ENCODE measurements at regions not wholly inside any gene's neighbourhood (a gene's known extent, or its start where the extent isn't known, plus 50 kb on each side); places are given as distances from the start of the nearest gene placed in this dataset.
A peak's percentile ranks its signal among the peaks of the same experiment; 100 is the strongest.
"Not testable (repeated sequence)": the region's sequence is repeated elsewhere in the genome, so short reads cannot be mapped to it uniquely, and the experiment has no call there.

GRCh38 chr10:44300666-44301649 lies 83.9 kb downstream of the CXCL12 start:
- DNase-seq, result peak; percentile 99

- no peak for DNase-seq
These were observed 86.2 kb downstream of the CXCL12 start for GRCh38 chr10:44298713-44299112.

DNA sequence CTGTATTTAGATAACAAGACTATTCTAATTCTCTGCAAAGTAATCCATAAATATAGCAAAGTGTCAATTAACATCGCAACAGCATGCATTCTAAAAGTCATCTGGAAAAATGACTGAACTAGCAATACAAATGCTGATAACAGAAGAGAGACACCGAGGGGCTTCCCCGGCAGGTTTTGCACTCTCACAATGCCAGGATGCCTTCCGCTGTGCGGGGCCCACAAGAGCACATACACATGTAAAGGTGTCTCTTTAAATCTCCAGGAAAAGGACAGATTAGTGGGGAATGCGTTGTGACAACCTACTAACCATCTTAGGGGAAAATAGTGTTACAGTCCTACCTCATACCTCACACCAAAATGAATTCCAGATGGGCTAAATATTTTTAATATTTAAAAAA lies 86.9 kb downstream of the CXCL12 start:
- DNase-seq, result no peak

GRCh38 chr10:44295644-44296241 lies 89.2 kb downstream of the CXCL12 start:
- peak; percentile 38 for DNase-seq

DNA sequence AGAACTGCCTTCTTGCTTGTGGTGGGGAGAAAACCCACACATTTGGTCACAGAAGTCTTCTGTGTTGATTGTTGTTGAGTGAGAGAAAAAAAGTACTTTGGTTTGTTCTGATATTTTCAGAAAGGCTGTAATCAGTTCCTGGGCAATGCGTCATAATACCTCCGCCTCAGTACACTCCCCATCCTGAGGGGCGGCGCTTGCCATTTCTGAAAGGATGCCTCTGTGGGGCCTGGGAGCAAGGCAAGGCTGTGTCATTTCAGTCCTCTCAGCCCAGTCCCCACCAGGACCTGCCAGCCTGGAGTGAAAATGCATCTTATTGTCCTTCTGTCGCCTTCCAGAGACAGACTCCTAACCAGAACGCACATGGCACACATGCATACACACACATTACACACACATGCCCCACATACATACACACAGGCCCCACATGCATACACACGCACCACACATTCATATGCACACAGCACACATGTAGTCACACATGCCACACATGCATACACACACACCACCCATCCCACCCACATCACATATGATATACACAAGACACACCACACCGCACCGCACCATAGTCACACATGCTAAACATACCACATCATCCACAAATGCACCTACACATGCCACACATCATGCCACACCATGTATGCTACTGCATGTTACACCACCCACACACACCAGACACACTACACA lies 90.0 kb downstream of the CXCL12 start:
- no peak for DNase-seq

- peak; percentile 24 for DNase-seq
These were observed 91.1 kb downstream of the CXCL12 start for GRCh38 chr10:44293842-44294241.

- no peak for DNase-seq
These were observed 91.6 kb downstream of the CXCL12 start for GRCh38 chr10:44293306-44293778.

GRCh38 chr10:44292390-44293002 lies 92.4 kb downstream of the CXCL12 start:
- no peak for DNase-seq

DNA sequence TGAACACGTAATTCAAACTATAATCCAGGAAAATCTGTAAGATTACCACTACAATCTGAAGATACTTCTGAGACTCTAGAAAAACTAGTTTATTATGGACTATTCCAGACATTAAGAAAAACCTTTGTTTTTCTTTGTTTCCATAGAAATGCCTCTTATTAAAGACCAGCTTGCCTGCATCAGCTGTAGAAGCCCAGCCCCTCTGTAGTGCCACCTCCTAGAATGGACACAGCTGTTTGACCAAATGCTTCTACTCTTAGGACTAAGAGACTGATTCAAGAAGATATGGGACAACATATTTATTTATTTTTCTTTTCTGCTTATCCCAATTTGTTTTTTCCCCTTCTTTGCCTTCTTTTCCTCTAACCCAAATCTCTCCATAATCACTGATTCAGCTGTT lies 93.8 kb downstream of the CXCL12 start:
- DNase-seq, result no peak

GRCh38 chr10:44289125-44289524 lies 95.8 kb downstream of the CXCL12 start:
- DNase-seq, result no peak

GRCh38 chr10:44287408-44287807 lies 97.5 kb downstream of the CXCL12 start:
- DNase-seq, result no peak

DNA sequence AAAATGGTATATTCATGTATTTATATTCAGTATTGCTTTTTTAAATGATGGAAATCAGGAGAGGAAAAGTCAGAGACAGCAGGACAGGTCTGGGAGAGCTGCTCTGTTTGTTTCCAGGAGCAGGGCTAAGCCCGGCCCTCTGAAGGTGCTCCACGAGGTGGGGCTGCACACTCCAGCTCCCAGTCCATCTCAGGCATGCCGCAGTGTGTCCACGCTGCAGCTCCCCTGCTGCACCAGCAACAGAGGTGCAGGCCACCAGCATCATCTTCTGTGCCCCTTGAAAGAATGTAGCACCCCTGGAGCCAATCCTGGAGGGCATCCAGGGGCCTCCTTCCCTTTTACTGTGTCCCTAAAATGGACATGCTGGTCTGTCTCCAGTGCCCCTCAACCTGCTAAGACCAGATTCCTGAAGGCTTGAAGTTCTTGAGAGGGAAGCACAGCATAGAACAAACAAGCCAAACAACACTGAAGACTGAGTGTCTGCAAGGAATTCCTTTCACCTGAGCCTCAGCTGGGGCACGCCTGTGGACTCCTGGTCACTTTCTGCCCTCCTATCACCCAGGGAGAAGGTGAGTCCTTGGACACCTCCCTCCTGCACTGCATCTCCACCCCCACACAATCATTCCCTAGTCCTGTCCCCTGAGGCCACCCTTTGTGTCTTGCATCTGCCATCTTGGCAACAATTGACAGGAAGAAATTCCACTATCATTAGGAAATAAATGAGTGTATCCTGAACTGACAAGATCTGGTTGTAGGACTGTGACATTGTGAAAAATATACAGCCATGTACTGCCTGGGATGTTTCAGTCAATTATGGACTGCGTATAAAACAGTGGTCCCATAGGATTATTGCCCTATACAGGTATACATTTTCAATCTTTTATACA lies 100.5 kb downstream of the CXCL12 start:
- DNase-seq, result no peak

DNA sequence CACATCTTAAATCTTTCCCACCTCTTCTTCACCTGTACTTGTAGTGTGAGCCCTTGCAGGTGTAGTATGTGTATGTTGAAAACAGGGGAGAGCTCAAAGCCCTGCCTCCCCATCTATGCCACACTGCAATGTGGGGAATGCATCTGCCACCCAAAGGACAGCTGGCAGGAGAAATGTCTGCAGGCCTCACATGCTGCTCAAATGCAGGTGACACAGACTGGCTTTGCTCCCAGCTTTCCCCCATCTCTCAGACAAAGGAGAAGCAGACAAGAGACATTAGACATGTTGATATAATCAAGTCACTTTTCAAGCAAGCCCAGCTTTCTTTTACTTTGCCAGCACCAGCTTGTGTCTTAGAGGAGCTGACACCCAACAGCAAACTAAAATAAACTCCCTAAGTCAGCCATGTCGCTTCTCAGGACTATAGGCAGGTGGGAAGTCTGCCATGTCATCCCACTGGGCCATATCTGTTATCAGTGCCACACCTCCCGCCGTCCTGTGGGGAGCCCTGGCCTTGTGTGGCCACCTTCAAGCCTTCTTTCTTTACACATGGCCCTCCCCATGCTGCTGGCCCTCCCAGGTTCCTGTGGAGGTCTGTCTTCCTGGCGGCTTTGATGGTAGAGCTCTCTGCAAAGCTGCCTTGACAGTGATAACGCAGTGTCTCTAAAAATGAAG lies 102.1 kb downstream of the CXCL12 start:
- no peak for DNase-seq

DNA sequence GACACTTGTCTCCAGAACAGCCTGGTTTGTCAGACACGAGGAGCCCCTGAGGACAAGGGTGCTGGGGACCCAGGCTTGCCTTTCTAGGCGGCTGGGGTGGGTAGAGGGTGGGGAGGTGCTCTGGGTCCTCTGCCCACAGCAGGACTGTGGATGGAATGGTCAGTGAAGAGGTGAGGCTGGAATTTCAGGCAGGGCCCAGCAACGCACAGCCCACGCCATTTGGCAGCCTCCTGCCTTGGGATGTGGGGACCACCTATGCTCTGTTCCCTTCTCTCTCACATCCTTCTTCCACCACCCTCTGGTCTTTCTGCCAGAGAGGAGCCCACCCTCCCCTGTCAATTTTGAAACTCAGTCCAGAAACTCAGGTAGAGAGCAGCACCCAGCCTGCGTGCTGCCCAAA lies 103.2 kb downstream of the CXCL12 start:
- no peak for DNase-seq

- no peak for DNase-seq
These were observed 103.7 kb downstream of the CXCL12 start for GRCh38 chr10:44281089-44281613.

DNA sequence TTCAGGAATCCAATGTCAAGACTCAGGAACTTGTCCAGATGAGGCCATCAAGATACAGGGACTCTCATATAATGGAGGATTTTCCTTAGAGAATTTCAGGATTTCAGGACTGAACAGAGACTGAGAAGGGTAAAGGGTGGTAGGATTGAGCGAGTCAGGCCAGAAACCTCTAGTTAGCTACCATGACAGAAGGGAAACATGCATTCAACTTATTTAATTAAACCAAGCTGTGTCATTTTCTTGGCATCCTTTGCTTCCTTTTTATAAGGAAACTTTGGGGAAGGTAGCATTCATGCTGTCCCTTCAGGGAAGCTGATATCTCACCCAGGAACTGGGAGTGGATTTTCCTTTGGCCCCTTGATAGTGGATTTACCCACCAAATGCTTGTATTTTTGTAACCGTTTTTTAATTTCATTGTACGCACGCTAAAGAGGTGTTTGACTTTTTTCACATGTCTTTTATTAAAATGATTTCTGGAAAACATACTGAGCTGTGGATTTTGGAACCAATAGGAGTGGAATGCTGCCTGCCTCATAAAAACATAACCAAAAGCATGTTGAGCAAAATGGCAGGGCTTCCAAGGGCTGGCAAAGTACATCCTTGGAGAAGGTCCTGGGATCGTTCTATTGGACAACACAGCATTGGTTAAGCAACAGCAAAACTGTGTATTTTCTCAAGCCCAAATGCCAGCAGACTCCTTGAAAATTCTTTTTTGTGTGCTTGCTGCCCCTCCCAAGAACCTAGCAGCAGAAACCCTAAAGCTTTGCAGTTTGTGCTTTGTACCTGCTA lies 104.5 kb downstream of the CXCL12 start:
- DNase-seq, result no peak

DNA sequence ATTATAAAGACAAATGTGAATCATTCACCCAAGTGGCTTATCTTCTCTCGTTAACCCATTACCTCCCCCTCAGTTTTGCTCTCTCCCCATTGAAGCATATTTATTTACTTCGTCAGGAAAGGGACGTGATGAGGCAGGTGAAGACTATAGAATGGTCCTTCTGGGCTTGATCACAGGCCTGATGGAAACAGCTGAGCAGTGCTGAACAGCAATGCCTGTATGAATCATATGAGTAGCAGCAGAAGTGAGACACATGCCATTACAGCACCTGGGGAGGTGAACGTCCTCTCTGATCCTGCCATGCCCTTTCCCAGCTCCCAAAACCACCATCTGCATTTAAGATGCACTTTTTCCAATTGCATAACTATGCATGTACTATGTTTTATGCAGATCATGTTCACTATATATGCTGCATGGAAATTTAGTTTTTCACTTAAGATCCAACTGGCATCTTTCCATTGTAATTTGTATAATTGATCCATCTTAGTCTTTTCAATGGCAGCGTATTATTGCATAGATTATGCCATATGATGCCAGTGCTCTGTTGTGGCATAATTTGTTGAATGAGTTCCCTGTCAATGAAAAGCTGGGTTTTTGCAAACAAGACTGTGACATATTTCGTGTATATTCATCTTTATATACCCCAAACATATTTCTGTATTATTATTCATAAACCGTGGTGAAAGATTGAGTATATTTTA lies 105.3 kb downstream of the CXCL12 start:
- DNase-seq, result no peak

DNA sequence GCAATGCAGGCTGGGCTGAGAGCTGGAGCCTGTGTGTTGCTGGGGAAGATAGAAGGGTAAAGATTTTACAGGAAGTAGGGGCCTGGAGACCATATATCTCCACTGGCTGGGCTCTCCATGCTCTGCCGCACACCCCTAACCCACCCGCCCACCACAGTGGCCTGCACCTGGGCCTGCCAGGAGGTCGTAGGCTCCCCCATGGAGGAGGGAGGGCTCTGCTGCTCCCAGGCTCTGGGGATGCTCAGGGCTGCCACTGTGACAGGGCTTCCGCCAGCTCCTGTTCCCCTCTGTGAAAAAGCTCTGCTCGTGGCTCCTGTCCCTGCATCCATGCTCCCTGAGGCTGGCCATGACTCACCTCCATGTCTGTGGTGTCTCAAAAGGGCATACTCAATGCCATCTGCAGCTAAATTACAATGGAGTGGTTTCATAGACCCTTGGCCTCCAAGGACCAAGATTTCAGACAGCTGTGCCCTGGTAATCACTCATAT lies 106.0 kb downstream of the CXCL12 start:
- peak; percentile 27 for DNase-seq

GRCh38 chr10:44268435-44268948 lies 116.4 kb downstream of the CXCL12 start:
- DNase-seq, result not testable (repeated sequence)
